Neuronal stem cell (in vitro differentiated cells): ENCODE measurements at regions not wholly inside any gene's neighbourhood (a gene's known extent, or its start where the extent isn't known, plus 50 kb on each side); places are given as distances from the start of the nearest gene placed in this dataset.

Source experiments
- DNase-seq: peaks from one replicate; pipeline ENCODE4 v3.0.0-alpha.2; 2013; ENCODE audit warnings: low spot score
- H2AFZ ChIP-seq: one replicate; pipeline ENCODE4 v1.6.1; 2013; ENCODE audit warnings: mild to moderate bottlenecking, low read length, inconsistent platforms
- H2AK5ac ChIP-seq: 2 replicates; pipeline ENCODE4 v1.6.1; 2013; ENCODE audit warnings: low read depth, mild to moderate bottlenecking, inconsistent platforms, low read length, moderate library complexity, mixed read lengths
- H2BK120ac ChIP-seq: 2 replicates; pipeline ENCODE4 v1.6.1; 2013; ENCODE audit warnings: low read depth, mild to moderate bottlenecking, inconsistent platforms, low read length, moderate library complexity, mixed read lengths
- H2BK12ac ChIP-seq: one replicate; pipeline ENCODE4 v1.6.1; 2013; ENCODE audit warnings: low read length, inconsistent platforms
- H2BK15ac ChIP-seq: 2 replicates; pipeline ENCODE4 v1.6.1; 2013; ENCODE audit warnings: mild to moderate bottlenecking, low read length, inconsistent platforms, mixed read lengths
- H2BK5ac ChIP-seq: one replicate; pipeline ENCODE4 v1.6.1; 2013; ENCODE audit warnings: inconsistent platforms, mild to moderate bottlenecking, low read length, moderate library complexity
- H3K14ac ChIP-seq: one replicate; pipeline ENCODE4 v1.6.1; 2013; ENCODE audit warnings: low read length, inconsistent platforms
- H3K18ac ChIP-seq: 2 replicates; pipeline ENCODE4 v1.6.1; 2013; ENCODE audit warnings: low read length, inconsistent platforms
- H3K23ac ChIP-seq: 2 replicates; pipeline ENCODE4 v1.6.1; 2013; ENCODE audit warnings: low read depth, mild to moderate bottlenecking, mixed read lengths, low read length, inconsistent platforms; ENCODE audit not compliant: poor library complexity
- H3K27ac ChIP-seq: replicated peaks from 3 replicates; pipeline ENCODE4 v1.5.1; 2013; ENCODE audit warnings: low read length, inconsistent platforms
- H3K27me3 ChIP-seq, 3 experiments: 2 replicates each; pipeline ENCODE4 v1.6.1; 2013; ENCODE audit warnings: low read length in 3 of 3, mild to moderate bottlenecking in 2 of 3, inconsistent platforms in 1 of 3, low read depth in 1 of 3, mixed read lengths in 1 of 3, moderate library complexity in 1 of 3; ENCODE audit not compliant: control insufficient read depth in 3 of 3, insufficient read depth in 3 of 3
- H3K36me3 ChIP-seq, 2 donors: replicated peaks in 1 of 2; 2 replicates each; pipeline ENCODE4 v1.6.1; 2013; ENCODE audit warnings: low read length in 2 of 2; ENCODE audit not compliant: control insufficient read depth in 2 of 2, insufficient read depth in 2 of 2
- H3K4ac ChIP-seq: 2 replicates; pipeline ENCODE4 v1.6.1; 2013; ENCODE audit warnings: inconsistent platforms, mild to moderate bottlenecking, low read length, moderate library complexity
- H3K4me1 ChIP-seq, 2 donors: 1 replicate in 1 of 2; 2 replicates in 1 of 2; pipeline ENCODE4 v1.6.1; 2013; ENCODE audit warnings: low read length in 2 of 2, low read depth in 1 of 2; ENCODE audit not compliant: control insufficient read depth in 2 of 2, insufficient read depth in 1 of 2
- H3K4me2 ChIP-seq: one replicate; pipeline ENCODE4 v1.6.1; 2013; ENCODE audit warnings: mild to moderate bottlenecking, low read length, inconsistent platforms; ENCODE audit not compliant: insufficient read depth, poor library complexity, severe bottlenecking
- H3K4me3 ChIP-seq, 2 donors: 2 replicates each; pipeline ENCODE4 v1.5.1; 2013; ENCODE audit warnings: low read length in 2 of 2, mild to moderate bottlenecking in 2 of 2, inconsistent platforms in 1 of 2, moderate library complexity in 1 of 2
- H3K79me1 ChIP-seq: one replicate; pipeline ENCODE4 v1.6.1; 2013; ENCODE audit warnings: low read depth, mild to moderate bottlenecking, inconsistent platforms, low read length, moderate library complexity
- H3K9ac ChIP-seq: one replicate; pipeline ENCODE4 v1.6.1; 2013; ENCODE audit warnings: mild to moderate bottlenecking, low read depth, low read length, inconsistent platforms; ENCODE audit not compliant: poor library complexity
- H3K9me3 ChIP-seq, 2 donors: replicated peaks in 1 of 2; 2 replicates each; pipeline versions ENCODE3 to v1.6.1; 2013; ENCODE audit warnings: low read length in 2 of 2, mild to moderate bottlenecking in 2 of 2, inconsistent platforms in 1 of 2, low read depth in 1 of 2, mixed read lengths in 1 of 2, moderate library complexity in 1 of 2; ENCODE audit not compliant: control insufficient read depth in 2 of 2, insufficient read depth in 1 of 2
- H4K8ac ChIP-seq: one replicate; pipeline ENCODE4 v1.6.1; 2013; ENCODE audit warnings: low read depth, mild to moderate bottlenecking, inconsistent platforms, low read length, moderate library complexity
- H4K91ac ChIP-seq: one replicate; pipeline ENCODE4 v1.6.1; 2013; ENCODE audit warnings: low read length, low read depth, mild to moderate bottlenecking, inconsistent platforms; ENCODE audit not compliant: poor library complexity
- WGBS, 2 donors: extraction: QIAGEN DNeasy Blood & Tissue Kit; methylation state at CpG; one replicate each; pipeline ENCODE4 v1.1.7; 2013; ENCODE audit warnings: missing lambda C conversion rate in 2 of 2, mixed read lengths in 1 of 2; ENCODE audit not compliant: insufficient read length in 2 of 2, insufficient replicate concordance in 1 of 2; ENCODE audit errors: extremely low coverage in 2 of 2; 5-methylcytosine and 5-hydroxymethylcytosine counted together

DNA sequence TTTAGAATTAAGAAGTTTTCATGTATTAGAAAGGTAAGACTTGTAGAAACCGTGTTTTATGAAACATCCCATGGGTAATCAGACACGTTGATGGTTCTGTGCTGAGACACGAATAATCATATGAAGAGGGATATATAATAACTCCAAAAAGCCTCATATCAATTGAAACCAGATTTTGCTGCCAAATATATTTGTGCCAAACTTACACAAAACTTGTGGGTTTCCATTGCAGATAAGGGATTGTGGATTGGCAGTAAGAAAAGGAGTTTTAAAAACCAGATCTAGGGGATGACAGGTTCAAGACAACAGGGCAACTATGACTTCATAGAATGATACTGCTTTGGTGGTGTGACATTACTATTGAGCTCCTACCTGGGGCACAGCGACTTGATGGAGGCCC is 616.1 kb downstream of the BCOR start:
- Histone ChIP-seq H2BK120ac (no peak overlapping the region), H3K18ac (no peak overlapping the region), H3K23ac (no peak overlapping the region), H3K4me3 (no peak overlapping the region), H3K36me3 (no peaks in the 10 kb centered on the region), H2BK12ac (no peak overlapping the region), H3K9me3 (no peaks in the 10 kb centered on the region), H3K4me1 (peaks cover 3 to 4% of the 10 kb centered on the region in 2 donors), H3K4ac (no peak overlapping the region), H3K27ac (no peak overlapping the region), H3K27me3 (no peaks in the 10 kb centered on the region), H3K14ac (no peak overlapping the region), H4K8ac (no peak overlapping the region), H4K91ac (no peak overlapping the region), H2AFZ (no peak overlapping the region), H3K79me1 (peaks cover 1% of the 10 kb centered on the region), H3K9ac (no peak overlapping the region), H2BK15ac (no peak overlapping the region), H3K4me2 (no peak overlapping the region), H2BK5ac (no peak overlapping the region), H2AK5ac (no peak overlapping the region)
- no CpG with 5 or more reads among the region's 4 CpGs for WGBS, 2 donors
- DNase-seq = no peak

DNA sequence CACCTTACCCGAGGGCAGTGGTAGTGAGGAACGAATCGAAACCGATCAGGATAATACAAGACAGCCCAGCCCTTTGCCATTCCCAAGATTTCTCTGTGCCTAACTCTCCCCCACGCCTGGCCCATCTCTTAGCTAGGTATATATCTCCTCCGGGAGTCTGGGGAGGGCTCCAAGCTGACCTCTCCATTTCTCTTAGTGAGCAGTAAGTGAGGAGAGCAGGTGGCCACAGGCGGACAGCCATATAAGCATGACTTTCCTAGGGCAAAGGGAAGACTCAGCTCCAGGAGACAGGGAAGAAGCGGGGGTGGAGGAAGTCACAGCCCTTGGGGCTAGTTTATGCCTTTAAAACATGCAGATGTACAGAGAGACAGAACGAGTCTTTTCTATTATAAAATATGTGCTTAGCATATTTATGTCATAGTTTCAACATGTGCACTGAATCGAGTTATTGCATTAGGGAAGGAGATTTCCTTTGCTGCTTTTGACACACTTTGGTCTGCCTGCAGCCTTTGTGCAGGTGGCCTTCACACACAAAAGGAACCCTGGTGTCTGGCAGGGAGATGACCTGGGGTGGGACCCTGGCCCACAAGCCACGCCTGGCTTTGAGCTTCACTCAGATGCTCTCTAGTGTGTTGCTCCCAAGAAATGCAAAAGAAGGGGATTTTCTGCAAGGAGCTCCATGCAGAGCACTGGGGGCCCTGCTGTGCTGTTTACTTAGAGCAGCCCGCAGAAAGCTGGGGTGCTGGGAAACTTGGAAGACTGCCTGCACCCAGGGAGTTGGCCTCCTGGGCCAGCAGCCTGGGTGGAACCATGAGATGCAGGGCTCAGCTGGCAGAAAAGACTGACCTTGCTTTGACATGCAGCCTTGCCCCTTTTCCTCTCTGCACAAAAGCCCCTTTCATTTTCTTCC is 613.3 kb downstream of the BCOR start:
- H4K8ac ChIP-seq = no peak overlapping the region
- no peaks in the 10 kb centered on the region for H3K4me1 ChIP-seq
- H3K4me3 ChIP-seq = no peak overlapping the region
- H2BK120ac ChIP-seq = no peak overlapping the region
- H3K4me2 ChIP-seq = no peak overlapping the region
- H3K9me3 ChIP-seq = no peaks in the 10 kb centered on the region
- no peak overlapping the region for H3K23ac ChIP-seq
- H2AK5ac ChIP-seq = no peak overlapping the region
- H2BK5ac ChIP-seq = no peak overlapping the region
- no peak overlapping the region for H3K14ac ChIP-seq
- H4K91ac ChIP-seq = no peak overlapping the region
- WGBS, 2 donors = no CpG with 5 or more reads among the region's 12 CpGs
- H2AFZ ChIP-seq = no peak overlapping the region
- no peak overlapping the region for H2BK15ac ChIP-seq
- H3K9ac ChIP-seq = no peak overlapping the region
- H3K79me1 ChIP-seq = peaks cover 1% of the 10 kb centered on the region
- H3K4ac ChIP-seq = no peak overlapping the region
- H3K36me3 ChIP-seq = no peaks in the 10 kb centered on the region
- no peak overlapping the region for H3K18ac ChIP-seq
- DNase-seq = no peak
- peaks cover 0 to 8% (median 0%) of the 10 kb centered on the region in 3 experiments for H3K27me3 ChIP-seq
- no peak overlapping the region for H2BK12ac ChIP-seq
- no peak overlapping the region for H3K27ac ChIP-seq

DNA sequence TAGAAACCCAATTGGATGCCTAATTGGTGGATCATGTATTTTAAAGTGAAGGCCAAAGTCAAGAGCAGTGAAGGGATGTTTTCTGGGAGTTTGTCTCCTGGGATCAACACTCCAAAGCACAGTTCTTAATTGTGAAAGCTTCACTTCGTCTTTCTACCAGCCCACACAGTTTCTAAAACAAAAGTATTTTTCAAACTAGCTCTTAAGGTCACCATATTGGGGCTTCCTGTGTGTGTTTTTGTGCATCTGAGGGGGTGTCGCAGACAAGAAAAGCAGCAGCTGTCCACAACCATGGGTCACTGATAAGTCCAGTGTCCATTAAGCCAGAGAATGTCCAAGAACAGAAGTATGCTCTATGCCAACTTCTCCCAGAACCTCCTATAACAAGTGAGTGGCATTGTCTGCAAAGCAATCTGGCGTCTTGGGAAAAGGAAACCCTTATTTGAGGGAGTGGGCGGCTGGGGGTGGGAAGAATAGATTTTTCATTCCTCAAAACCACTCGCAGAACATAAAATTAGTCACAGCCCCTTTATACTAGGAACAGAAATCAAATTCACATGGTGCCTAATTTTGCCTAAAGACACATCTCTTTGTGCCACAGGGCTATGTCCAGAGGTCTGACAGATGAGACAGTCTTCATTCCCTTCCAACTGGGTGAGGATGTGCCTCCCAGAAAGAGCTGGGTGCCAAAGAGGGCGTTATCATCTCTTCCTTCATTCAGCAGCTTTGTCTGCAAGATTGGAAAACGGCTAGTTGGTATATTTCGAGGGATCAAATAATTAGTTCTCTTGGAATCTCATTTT is 610.4 kb downstream of the BCOR start:
- H3K9me3 ChIP-seq = no peaks in the 10 kb centered on the region
- H3K18ac ChIP-seq = no peak overlapping the region
- no peak overlapping the region for H3K23ac ChIP-seq
- no peak overlapping the region for H3K14ac ChIP-seq
- no peak overlapping the region for H2BK120ac ChIP-seq
- no CpG with 5 or more reads among the region's 8 CpGs for WGBS, 2 donors
- no peaks in the 10 kb centered on the region for H3K4me1 ChIP-seq
- no peak overlapping the region for H2BK5ac ChIP-seq
- no peak overlapping the region for H3K4me2 ChIP-seq
- H2BK15ac ChIP-seq = no peak overlapping the region
- peaks cover 0 to 16% (median 0%) of the 10 kb centered on the region in 3 experiments for H3K27me3 ChIP-seq
- DNase-seq = no peak
- no peaks in the 10 kb centered on the region for H3K79me1 ChIP-seq
- H3K4ac ChIP-seq = no peak overlapping the region
- H2BK12ac ChIP-seq = no peak overlapping the region
- no peak overlapping the region for H3K27ac ChIP-seq
- no peak overlapping the region for H3K4me3 ChIP-seq
- no peak overlapping the region for H3K9ac ChIP-seq
- H3K36me3 ChIP-seq = no peaks in the 10 kb centered on the region
- H4K8ac ChIP-seq = no peak overlapping the region
- no peak overlapping the region for H2AK5ac ChIP-seq
- H4K91ac ChIP-seq = no peak overlapping the region
- no peak overlapping the region for H2AFZ ChIP-seq

DNA sequence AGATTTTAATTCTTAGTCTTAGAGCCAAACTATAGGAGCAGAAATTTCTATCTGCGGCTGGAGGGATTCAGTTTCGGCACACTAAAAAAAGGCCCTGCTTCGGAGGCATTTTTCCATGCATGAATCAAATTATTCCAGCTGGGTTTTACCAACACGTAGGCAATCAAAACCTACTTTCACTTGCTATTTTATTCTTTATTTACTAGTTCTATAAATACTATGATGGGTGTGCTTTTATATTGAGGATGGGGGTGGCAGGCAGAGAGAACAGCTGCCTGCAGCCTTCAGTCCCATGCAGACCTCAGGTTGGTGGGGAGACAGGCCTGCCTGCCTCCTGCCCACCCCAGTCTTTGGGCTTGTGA is 609.8 kb downstream of the BCOR start:
- Histone ChIP-seq H2BK15ac (no peak overlapping the region), H4K8ac (no peak overlapping the region), H3K4me2 (no peak overlapping the region), H3K9me3 (no peaks in the 10 kb centered on the region), H3K18ac (no peak overlapping the region), H2BK12ac (no peak overlapping the region), H2BK120ac (no peak overlapping the region), H3K36me3 (no peaks in the 10 kb centered on the region), H2AFZ (no peak overlapping the region), H2BK5ac (no peak overlapping the region), H3K4ac (no peak overlapping the region), H3K14ac (no peak overlapping the region), H3K4me1 (no peaks in the 10 kb centered on the region), H3K9ac (no peak overlapping the region), H3K27ac (no peak overlapping the region), H3K27me3 (peaks cover 0 to 22% (median 0%) of the 10 kb centered on the region in 3 experiments), H3K4me3 (no peak overlapping the region), H4K91ac (no peak overlapping the region), H3K79me1 (no peaks in the 10 kb centered on the region), H3K23ac (no peak overlapping the region), H2AK5ac (no peak overlapping the region)
- WGBS, 2 donors = no CpG with 5 or more reads among the region's 4 CpGs
- DNase-seq = no peak
